GM21423 (cell line): ENCODE measurements at regions not wholly inside any gene's neighbourhood (a gene's known extent, or its start where the extent isn't known, plus 50 kb on each side); places are given as distances from the start of the nearest gene placed in this dataset.
"Not testable (repeated sequence)": the region's sequence is repeated elsewhere in the genome, so short reads cannot be mapped to it uniquely, and the experiment has no call there.

Experiments used
- ATAC-seq: cut with Tn5 transposase; IDR thresholded peaks from one replicate; pipeline ENCODE4 v1.9.1; 2021; ENCODE audit warnings: mild to moderate bottlenecking, moderate library complexity; ENCODE audit not compliant: unreplicated experiment

DNA sequence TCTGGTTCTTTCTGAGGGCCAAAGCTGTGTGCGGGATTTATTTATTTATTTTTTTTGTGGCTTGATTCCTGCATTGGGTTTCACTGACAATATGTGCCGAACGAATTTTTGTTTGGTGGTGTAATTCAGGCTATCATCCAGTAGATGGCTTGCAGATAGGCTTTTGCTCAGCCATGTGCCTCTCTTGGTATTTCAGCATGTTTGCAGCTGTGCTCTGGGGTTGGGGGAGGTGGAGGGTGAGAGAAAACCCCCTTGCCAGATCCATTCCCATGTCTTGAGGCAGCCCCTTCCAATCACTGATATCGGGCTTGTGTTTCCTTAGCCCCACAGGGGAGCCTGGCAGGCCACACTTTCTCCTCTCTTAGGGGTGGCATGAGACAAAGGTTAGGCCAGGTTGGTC, 302.4 kb downstream of the PTGER3 start:
- ATAC-seq = no peak

DNA sequence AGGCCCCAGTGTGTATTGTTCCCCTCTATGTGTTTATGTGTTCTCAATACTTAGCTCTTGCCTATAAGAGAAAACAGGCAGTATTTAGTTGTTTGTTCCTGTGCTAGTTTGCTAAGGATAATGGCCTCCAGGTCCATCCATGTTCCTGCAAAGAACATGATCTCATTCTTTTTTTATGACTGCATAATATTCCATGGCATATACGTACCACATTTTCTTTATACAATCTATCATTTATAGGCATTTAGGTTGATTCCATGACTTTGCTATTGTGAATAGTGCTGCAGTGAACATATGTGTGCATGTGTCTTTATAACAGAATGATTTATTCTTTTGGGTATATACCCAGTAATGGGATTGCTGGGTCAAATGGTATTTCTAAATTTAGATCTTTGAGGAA, 301.6 kb downstream of the PTGER3 start:
- not testable (repeated sequence) for ATAC-seq

DNA sequence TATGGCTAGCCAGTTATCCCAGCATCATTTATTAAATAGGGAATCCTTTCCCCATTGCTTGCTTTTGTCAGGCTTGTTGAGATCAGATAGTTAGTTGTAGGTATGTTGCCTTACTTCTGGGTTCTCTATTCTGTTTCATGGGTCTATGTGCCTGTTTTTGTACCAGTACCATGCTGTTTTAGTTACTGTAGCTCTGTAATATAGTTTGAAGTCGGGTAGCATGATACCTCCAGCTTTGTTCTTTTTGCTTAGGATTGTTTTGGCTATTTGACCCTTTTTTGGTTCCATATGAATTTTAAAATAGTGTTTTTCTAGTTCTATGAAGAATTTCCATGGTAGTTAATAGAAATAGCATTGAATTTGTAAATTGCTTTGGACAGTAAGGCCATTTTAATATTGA, 300.5 kb downstream of the PTGER3 start:
- ATAC-seq = not testable (repeated sequence)

DNA sequence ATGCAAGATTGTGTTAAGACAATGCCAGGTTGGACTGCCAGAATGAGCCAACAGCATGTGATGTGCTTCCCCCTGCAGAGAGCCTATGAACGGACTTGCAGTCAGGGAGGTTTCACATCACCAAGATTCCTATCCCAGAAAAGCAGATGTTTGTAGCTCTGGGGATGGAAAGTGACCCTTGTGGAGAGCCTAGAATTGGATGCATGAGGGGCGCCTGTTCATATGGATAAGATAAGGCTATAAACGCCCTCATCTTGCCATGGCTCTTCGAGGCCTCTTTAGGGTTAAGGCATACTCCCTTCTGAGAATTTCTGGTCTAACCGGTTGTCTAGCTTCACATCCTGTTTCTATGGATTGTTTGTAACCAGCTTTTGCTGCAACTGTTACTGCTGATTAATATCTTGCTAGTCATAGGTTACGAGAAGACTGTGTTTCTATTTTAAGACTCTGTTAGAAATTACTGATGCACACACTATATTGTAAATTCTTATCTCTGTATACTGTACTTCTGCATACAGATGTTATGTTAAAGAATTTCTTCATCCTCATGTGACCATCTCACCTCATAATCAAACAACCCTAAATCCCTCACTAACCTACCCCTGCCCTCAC, 295.8 kb downstream of the PTGER3 start:
- not testable (repeated sequence) for ATAC-seq

DNA sequence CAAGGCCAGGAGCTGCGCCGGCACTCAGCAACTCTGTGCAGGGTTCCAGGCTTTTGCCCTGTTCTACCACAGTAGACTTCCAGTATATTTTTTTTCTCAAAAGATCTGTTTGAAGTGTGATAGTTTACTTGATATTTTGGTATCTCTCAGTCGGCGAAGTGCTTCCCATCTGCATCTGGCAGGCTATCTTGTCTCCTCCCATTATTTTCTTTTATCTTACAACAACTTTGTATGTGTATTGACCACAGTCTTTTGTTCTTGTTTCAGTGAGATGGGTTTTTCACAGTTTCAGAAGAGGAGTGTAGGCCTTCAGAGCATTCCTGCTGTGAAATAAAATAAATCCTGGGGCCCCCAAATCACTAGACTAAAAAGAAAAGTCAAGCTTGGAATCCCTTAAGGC, 292.9 kb downstream of the PTGER3 start:
- no peak for ATAC-seq

DNA sequence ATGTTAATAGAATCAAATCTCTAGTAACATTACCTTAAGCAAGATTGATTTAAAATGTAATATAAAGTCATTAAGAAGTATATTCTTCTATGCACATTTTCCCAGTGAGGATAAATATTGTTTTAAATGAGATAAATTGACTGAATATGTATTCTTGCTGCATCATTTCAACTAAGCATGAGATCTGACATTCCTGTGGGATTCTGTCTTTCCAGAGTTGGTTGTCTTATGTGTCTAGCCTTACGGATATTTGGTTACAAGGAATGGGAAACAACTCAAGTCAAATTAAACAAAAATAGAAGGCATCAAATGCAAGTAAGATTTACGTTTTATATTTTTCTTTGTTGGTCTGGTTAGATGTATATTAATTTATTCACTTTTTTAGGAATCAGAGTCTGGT, 287.5 kb downstream of the PTGER3 start:
- no peak for ATAC-seq

DNA sequence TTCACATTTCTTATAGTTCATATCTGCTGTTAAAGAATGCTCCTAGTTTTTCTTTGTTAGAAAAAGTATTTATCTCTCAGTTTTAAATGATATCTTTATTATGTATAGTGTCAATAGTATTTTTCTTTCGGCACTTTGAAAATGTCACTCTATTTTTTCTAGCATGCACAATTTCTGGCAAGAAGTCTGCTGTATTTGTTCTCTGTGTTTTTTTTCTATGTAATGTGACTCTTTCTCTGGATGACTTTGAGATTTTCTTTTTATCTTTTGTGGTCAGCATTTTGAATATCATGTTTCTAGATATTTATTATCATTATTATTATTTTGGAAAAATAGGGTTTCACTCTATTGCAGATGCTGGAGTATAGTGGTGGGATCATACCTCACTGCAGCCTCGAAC, 285.2 kb downstream of the PTGER3 start:
- ATAC-seq = no peak

DNA sequence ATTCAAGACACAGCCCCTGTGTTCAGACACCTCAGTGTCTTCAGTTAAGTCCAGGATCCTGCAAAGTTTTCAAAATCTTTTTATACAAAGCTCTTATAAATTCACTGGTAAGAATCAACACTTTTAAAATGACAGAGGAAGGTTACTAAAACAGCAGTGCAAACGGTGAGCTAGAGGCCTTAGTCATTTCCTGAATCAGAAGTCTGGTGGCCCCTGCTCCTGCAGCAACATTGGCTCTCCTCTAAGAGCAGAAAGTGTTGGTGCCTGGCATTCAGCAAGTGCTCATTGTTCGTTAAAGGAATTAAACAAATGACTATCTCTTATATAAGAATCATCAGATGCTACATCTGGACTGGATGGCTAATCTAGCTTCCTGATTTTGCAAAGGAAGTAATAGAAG, 282.9 kb downstream of the PTGER3 start:
- no peak for ATAC-seq

DNA sequence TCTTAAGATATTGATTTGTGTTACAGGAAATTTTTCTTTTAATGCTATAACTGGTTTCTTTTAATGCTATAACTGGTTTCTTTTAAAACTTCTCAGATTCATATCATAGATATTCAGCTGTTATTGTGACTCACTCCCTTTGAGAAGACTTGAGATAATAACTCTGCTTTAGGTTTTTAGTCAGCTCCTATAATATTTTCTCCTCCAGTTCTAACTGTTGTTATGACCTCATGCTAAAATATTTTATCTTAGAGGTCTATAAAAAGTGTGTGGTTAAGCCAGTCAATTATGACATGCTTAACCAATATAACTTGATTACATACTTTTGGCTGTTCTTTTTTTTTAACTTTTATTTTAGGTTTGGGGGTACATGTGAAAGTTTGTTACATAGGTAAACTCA, 280.2 kb downstream of the PTGER3 start:
- ATAC-seq = no peak

DNA sequence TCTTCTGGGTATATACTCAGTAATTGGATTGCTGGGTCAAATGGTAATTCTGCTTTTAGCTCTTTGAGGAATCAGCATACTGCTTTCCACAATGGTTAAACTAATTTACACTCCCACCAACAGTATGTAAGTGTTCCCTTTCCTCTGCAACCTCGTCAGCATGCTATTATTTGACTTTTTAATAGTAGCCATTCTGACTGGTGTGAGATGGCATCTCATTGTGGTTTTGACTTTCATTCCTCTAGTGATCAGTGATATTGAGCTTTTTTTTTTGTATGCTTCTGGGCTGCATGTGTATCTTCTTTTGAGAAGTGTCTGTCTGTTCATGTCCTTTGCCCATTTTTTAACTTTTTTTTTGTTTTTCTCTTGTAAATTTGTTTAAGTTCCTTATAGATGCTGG, 279.4 kb downstream of the PTGER3 start:
- no peak for ATAC-seq

DNA sequence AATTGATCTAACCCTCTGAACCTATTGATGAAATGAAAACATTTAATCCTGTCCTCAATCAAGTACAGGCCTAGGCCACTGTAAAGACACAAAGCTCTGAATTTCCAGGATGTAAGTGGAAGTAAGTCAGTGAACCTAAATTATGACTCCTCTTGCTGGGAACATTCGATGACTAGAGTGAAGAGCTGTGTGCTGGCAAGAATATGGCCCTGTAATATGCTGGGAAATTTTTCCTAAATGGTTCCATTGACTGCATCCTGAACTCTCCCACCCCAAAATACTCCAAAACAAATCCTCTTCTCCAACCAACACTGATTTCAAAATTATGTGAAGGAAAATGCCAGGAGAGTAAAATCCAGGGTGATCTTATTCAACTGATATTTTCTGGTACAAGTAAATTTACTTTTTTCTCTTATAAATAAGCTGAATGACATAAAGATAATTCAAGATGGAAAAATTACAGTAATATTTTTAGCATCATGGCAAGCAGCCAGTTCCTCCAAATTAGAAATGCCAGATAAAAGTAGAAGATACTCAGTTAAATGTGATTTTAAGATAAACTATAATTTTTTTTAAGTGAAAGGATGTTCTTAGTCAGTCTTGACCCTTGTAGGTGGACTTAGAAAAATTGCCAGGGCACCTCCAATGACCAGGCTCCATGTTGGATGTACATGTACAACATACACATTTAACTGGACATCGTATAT, 269.4 kb downstream of the PTGER3 start:
- no peak for ATAC-seq

DNA sequence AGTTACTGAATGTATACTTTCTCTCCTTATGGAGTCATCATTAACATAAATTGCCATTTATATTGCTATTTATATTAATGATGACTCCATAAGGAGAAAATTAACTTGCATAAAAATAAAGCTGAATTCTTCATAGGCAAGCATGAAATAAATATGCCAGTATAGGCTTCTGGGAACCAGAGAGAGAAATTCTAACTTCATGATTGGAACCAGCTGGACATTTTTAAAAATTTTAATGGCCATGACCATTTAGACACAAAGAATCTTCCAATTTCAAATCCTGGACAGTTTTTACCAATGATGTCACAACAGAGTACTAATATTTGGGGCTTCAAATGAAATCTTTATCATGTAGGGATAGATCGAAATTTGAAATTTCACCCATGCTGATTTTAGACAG, 268.7 kb downstream of the PTGER3 start:
- no peak for ATAC-seq

DNA sequence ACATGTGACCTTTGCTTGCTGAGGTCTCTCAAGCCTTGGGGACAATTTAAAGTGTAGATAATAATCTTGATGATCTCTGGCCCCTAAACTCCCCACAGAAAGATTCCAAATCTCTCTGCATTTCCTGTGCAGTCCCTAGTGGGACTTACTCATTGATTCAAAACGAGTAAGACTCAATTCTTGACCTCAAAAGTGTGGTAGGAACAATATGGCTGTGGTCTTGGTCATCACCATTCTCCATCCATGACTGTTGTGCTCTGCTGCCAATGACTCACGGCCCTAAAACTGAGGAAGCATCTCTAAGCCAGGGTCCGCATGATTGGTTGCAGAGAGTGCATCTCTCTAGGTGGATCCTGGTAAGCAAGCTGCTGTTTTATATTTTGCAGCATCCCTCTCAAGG, 268.0 kb downstream of the PTGER3 start:
- ATAC-seq = no peak

DNA sequence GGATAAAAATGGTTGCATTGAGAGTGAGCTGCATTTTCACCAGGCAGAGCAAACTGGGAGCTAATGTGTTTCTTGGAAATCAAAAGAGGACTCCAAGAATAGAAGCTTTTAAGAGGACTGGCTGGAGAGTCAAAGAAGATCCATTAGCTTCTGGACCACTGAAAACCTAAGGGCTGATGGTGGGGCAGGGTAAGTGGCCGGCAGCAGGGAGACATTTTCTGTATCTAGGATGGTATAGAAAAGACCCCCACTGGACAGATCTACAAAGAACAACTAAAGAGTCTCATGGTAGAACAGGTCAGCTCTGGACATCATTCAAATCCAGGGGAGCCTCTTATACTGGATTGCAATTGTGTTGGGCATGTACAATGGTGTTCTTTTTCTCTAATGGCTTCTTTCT, 262.3 kb downstream of the PTGER3 start:
- no peak for ATAC-seq

DNA sequence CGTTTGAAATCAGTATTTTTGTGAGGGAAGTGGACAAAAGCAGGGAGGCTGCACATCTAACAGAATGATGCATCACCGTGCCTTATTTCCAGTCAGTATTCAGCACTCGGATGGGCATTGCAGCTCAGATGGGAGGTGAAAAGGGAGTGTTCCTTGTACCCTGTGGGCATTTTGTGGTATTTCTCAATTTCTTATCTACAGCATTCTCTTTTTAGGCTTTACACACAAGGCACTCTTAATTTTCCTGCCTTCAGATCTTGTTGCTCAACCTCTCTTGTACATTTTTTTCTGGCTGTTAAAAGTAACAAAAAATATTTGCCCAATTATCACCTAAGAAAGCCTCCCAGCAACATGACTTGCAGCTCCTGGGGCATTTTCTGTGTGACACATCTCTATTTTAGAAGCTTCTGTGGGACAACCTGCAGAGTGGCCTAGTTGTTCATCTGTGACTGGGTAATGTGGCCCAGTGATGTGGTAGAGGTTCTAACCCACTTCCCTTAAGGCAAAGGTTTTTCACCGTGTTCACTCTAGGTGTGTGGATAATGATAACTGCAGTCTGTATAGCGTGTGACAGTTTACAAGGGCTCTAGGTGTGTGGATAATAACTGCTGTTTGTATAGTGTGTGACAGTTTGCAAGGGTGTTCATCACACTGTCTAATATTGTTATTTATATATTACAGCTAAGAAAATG, 257.2 kb downstream of the PTGER3 start:
- ATAC-seq = no peak

DNA sequence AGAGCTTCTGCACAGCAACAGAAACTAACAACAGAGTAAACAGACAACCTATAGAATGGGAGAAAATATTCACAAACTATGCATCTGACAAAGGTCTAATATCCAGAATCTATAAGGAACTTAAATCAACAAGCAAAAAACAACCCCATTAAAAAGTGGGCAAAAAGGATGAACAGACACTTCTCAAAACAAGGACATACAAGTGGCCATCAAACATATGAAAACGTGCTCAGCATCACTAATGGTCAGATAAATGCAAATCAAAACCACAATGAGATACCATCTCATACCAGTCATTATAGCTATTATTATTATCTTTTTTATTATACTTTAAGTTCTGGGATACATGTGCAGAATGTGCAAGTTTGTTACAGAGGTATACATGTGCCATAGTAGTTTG, 252.6 kb downstream of the PTGER3 start:
- ATAC-seq = not testable (repeated sequence)

DNA sequence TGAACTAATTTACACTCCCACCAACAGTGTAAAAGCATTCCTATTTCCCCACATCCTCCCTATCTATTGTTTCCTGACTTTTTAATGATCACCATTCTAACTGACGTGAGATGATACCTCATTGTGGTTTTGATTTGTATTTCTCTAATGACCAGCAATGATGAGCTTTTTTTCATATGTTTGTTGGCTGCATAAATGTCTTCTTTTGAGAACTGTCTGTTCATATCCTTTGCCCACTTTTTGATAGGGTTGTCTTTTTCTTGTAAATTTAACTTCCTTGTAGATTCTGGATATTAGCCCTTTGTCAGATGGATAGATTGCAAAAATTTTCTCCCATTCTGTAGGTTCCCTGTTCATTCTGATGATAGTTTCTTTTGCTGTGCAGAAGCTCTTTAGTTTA, 251.3 kb downstream of the PTGER3 start:
- not testable (repeated sequence) for ATAC-seq

DNA sequence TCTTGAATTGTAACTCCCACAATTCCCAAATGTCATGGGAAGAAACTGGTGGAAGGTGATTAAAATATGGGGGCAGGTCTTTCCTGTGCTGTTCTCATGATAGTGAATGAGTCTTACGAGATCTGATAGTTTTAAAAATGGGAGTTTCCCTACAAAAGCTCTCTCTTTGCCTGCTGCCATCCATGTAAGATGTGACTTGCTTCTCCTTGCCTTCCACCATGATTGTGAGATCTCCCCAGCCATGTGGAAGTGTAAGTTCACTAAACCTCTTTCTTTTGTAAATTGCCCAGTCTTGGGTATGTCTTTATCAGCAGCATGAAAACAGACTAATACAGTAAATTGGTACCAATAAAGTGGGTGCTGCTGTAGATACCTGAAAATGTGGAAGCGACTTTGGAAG, 245.0 kb downstream of the PTGER3 start:
- ATAC-seq = not testable (repeated sequence)

DNA sequence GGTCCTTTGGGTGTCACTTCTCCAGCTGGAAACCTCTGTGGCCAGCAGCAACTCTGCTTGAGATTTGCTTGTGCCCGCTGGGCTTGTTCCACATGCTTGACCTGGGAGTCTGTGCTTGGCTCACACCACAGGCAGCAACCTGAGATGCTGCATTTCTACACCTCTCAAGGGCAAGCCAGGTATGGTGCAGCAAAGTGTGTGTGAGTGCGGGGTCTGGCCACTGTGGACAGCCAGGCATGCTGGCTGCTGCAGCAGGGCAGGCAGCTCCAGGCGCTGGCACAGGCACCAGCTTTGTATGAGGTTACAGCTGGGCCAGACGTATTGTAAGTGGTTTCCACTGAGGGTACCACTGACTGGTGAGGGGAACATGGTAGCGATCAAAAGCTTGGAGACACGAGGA, 242.0 kb downstream of the PTGER3 start:
- no peak for ATAC-seq

DNA sequence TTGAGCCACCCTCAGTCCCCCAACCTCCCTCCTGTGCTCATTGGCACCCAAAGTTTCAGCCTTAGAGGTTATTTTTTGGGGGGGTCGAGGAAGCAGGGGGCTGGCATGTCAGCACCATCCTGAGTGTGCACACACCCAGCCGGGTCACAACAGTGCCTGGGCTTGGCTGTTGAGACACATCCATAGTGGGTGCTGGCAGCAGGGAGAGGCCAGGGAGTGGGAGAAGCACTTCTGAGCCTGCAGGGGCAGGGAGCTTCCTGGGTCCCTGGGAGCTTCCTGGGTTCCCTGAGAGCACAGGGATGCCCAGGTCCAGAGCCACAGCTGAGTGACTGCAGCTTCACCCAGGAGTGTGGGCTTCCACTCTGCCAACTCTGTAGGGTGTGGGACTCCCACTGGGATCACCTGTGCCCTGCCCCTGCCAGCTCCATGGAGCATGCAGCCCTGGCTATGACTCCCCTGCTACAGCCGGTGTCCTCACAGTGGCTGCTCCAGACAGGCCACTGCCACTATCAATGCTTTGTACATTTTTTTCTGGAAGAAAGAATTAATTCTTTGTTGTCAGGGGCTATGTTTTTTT, 240.4 kb downstream of the PTGER3 start:
- ATAC-seq = no peak

DNA sequence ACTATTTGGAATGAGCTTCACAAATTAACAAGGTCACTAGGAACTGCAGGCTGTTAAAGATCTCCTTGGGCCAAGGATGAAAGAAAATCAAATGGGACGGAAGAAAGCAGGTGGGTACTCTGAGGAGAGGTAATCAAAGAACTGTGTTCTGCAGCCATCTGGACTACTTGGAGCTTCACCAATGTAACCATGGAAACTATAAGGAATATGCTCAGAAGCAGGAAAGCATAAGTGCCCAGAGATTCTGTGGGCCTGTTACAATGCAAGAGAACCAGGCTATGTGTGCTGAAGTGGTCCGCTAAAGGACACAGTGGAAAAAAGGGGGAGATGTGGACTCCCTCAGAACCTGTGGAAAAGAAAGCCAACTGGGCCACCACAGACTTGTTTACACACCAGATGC, 238.5 kb downstream of the PTGER3 start:
- no peak for ATAC-seq

DNA sequence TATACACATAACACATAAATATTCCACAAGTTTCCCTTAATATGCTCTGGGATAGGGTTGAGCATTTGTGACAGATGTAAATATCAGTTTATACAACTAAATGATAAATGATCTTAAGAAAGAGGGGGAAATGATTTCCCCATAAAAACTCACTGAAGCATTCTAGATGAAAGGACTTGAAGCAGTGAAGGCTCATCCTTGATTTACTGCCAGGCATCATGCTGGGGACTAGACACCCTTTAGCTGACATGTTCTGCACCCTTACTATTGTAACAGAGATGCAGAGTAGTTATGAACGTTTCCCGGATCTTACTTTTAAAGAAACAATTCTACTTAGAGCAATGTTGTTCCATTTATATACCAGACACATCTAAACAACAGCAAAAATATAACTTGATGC, 235.8 kb downstream of the PTGER3 start:
- no peak for ATAC-seq
